Calu3 (cell line): ENCODE measurements at regions not wholly inside any gene's neighbourhood (a gene's known extent, or its start where the extent isn't known, plus 50 kb on each side); places are given as distances from the start of the nearest gene placed in this dataset.

Experiments used
- BruUV-seq: library from RNA; stranded (reverse); fragments of 400-500 nt; replicated peaks from 2 replicates; lab custom pipeline; 2021; lab: Mats Ljungman, UMichigan
- CTCF ChIA-PET: fragments of 300-600 bp; sonication (Branson Sonifier 250); formaldehyde crosslinking; loops from one replicate; lab custom pipeline; 2022; ENCODE audit warnings: antibody characterized with exemption; lab: Charles Lee
- DNase-seq: peaks from one replicate; pipeline ENCODE4 v3.0.0; 2022
- H3K27ac Mint-ChIP-seq: one replicate; pipeline ENCODE4 v1.8.0; 2022; ENCODE audit warnings: mixed read lengths; ENCODE audit not compliant: unreplicated experiment
- H3K27me3 Mint-ChIP-seq: one replicate; pipeline ENCODE4 v1.8.0; 2022; ENCODE audit warnings: mixed read lengths; ENCODE audit not compliant: unreplicated experiment
- H3K36me3 Mint-ChIP-seq: one replicate; pipeline ENCODE4 v1.8.0; 2022; ENCODE audit warnings: mild to moderate bottlenecking, moderate library complexity, mixed read lengths; ENCODE audit not compliant: insufficient read depth, unreplicated experiment
- H3K4me1 Mint-ChIP-seq: one replicate; pipeline ENCODE4 v1.8.0; 2022; ENCODE audit warnings: mild to moderate bottlenecking, low read depth, mixed read lengths; ENCODE audit not compliant: unreplicated experiment
- H3K4me3 Mint-ChIP-seq: one replicate; pipeline ENCODE4 v1.8.0; 2022; ENCODE audit warnings: mild to moderate bottlenecking, low read depth, moderate library complexity, mixed read lengths; ENCODE audit not compliant: unreplicated experiment
- H3K9me3 Mint-ChIP-seq: one replicate; pipeline ENCODE4 v1.8.0; 2022; ENCODE audit warnings: low read depth, mixed read lengths; ENCODE audit not compliant: unreplicated experiment
- CTCF ChIP-seq: fragments of 200-600 bp; IDR thresholded peaks from one replicate; pipeline ENCODE4 v1.8.0; 2022; ENCODE audit warnings: antibody characterized with exemption; ENCODE audit not compliant: unreplicated experiment
- intact Hi-C: fragments of 100-400 bp; cut with micrococcal nuclease; formaldehyde crosslinking; loops from one replicate; pipeline ENCODE4 v1.10.0; 2022; ENCODE audit not compliant: unreplicated experiment

GRCh38 chr13:108095036-108095435, 120.3 kb downstream of the LIG4 start:
- BruUV-seq = no TSS peak
- Mint-ChIP-seq H3K4me1 (no peaks in the 10 kb centered on the region), H3K4me3 (no peak overlapping the region), H3K9me3 (no peaks in the 10 kb centered on the region), H3K27me3 (no peaks in the 10 kb centered on the region), H3K27ac (no peak overlapping the region), H3K36me3 (no peaks in the 10 kb centered on the region)
- CTCF ChIA-PET = no interaction called here
- no peak for DNase-seq
- TF ChIP-seq CTCF = no peak
- intact Hi-C loops = no loop called here

- BruUV-seq = no TSS peak
- no peak for DNase-seq
- TF ChIP-seq CTCF = no peak
- H3K4me3 Mint-ChIP-seq = no peak overlapping the region
- H3K27ac Mint-ChIP-seq = no peak overlapping the region
- intact Hi-C loops = no loop called here
- H3K36me3 Mint-ChIP-seq = no peaks in the 10 kb centered on the region
- no peaks in the 10 kb centered on the region for H3K9me3 Mint-ChIP-seq
- H3K27me3 Mint-ChIP-seq = no peaks in the 10 kb centered on the region
- no peaks in the 10 kb centered on the region for H3K4me1 Mint-ChIP-seq
- CTCF ChIA-PET = no interaction called here
Observed at GRCh38 chr13:108093616-108094015, 121.7 kb downstream of the LIG4 start.

GRCh38 chr13:108087810-108088209, 127.5 kb downstream of the LIG4 start:
- CTCF ChIA-PET = no interaction called here
- Mint-ChIP-seq H3K36me3 (no peaks in the 10 kb centered on the region), H3K4me3 (no peak overlapping the region), H3K27ac (no peak overlapping the region), H3K4me1 (no peaks in the 10 kb centered on the region), H3K27me3 (no peaks in the 10 kb centered on the region), H3K9me3 (no peaks in the 10 kb centered on the region)
- no peak for TF ChIP-seq CTCF
- BruUV-seq = no TSS peak
- DNase-seq = no peak
- intact Hi-C loops = no loop called here

GRCh38 chr13:108086678-108087077, 128.7 kb downstream of the LIG4 start:
- no peaks in the 10 kb centered on the region for H3K9me3 Mint-ChIP-seq
- H3K36me3 Mint-ChIP-seq = no peaks in the 10 kb centered on the region
- no peak overlapping the region for H3K4me3 Mint-ChIP-seq
- CTCF ChIA-PET = no interaction called here
- TF ChIP-seq CTCF = no peak
- no peak overlapping the region for H3K27ac Mint-ChIP-seq
- intact Hi-C loops = no loop called here
- H3K4me1 Mint-ChIP-seq = no peaks in the 10 kb centered on the region
- no TSS peak for BruUV-seq
- H3K27me3 Mint-ChIP-seq = no peaks in the 10 kb centered on the region
- DNase-seq = peak; percentile 23
